HG03139 (cell line): ENCODE measurements at regions not wholly inside any gene's neighbourhood (a gene's known extent, or its start where the extent isn't known, plus 50 kb on each side); places are given as distances from the start of the nearest gene placed in this dataset.

Experiments
- ATAC-seq: cut with Tn5 transposase; IDR thresholded peaks from one replicate; pipeline ENCODE4 v1.9.1; 2021; ENCODE audit not compliant: unreplicated experiment

- no peak for ATAC-seq
Measured at GRCh38 chr7:136807598-136807997, 60.9 kb upstream of the CHRM2 start.

- no peak for ATAC-seq
Measured at GRCh38 chr7:136803028-136803427, 65.4 kb upstream of the CHRM2 start.

GRCh38 chr7:136783934-136784333 lies 84.5 kb upstream of the CHRM2 start:
- no peak for ATAC-seq

DNA sequence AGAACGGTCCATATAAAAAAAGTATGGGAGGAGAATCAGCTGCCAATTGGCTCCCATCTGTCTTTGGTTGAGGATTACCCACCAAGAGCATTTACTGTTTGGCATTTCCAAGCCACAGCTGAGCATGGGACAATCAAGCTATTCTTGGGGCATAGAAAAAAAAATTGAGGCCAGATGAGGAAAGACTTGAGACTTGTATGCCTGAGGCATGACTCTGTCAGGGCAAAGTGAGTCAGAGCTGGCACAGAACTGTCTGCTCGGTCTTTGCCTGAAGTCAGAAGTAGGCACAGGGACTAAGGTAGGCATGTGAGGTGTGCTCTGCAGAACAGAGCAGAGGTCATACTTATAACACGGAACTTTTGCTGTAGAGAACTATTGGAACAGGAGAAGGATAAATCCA lies 126.5 kb upstream of the CHRM2 start:
- no peak for ATAC-seq

GRCh38 chr7:136728945-136729344 lies 139.5 kb upstream of the CHRM2 start:
- ATAC-seq, result no peak

DNA sequence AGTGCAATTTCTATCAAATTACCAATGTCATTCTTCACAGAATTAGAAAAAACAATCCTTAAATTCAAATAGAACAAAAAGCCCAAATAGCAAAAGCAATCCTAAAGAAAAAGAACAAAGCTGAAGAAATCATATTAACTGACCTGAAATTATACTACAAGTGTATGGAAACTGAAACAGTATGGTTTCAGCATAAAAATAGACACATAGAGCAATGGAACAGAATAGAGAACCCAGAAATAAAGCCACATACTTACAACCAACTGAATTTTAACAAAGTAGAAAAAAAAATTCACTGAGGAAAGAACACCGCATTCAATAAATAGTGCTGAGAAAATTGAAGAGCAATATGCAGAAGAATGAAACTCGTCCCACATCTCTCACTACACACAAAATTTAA lies 142.0 kb upstream of the CHRM2 start:
- ATAC-seq, result no peak

DNA sequence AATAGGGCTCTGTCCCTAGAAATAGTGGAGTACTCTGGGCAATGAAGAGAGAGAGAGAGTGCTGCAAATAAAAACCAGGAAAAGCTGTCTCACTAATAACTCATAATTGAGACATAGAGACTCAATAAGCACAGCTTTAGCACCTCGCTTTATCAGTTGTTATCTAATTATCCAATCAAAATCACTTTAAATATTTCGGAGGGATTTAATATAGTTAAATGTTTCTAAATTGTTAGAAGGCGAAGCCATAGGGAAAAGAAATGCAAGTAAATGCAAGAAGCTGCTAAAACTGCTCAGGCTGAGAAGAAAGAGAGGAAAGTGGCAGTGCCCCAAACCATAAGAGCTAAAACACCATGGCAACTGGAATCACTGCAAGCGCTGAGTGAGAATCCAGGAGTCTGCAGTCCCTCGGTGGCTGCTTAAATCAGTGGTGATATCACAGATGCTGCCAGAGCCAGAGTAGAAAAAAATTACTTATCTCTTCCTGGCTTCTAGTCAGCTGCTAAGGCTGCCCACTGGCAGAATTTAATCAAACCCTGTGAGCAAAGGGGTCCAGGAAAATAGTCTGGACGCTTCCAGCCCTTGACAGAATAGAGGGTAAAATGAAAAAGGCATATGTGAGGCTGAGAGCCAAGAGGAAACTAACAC lies 150.4 kb upstream of the CHRM2 start:
- ATAC-seq, result no peak

DNA sequence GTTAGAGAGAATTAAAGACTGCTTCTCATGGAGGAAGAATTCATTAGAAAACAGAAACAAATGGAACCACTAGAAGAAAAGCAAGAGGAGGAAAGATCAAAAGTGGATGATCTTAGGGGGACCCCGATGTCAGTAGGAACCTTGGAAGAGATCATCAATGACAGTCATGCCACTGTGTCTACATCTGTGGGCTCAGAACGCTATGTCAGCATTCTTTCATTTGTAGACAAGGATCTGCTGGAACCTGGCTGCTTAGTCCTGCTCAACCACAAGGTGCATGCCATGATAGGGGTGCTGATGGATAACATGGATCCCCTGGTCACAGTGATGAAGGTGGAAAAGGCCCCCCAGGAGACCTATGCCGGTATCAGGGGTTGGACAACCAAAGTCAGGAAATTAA lies 154.4 kb upstream of the CHRM2 start:
- no peak for ATAC-seq

DNA sequence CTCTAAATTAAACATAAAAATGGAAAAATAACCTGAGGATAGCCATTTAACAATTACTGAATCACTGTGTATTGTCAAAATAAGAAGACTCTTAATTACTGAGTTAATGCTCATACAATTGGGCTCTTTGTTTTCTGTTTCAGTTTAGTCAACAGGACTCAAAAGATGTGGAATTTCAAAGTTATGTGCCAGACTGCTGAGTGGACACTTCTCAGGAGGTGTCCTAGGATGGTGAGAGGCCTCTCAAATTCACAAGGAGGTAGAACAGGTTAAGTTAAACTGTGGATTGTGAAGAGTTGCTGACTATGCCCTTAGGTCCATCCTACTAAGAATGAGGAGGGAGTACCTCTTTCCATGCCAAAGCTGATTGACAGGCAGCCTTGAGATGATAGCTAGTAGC lies 157.7 kb upstream of the CHRM2 start:
- ATAC-seq, result no peak

DNA sequence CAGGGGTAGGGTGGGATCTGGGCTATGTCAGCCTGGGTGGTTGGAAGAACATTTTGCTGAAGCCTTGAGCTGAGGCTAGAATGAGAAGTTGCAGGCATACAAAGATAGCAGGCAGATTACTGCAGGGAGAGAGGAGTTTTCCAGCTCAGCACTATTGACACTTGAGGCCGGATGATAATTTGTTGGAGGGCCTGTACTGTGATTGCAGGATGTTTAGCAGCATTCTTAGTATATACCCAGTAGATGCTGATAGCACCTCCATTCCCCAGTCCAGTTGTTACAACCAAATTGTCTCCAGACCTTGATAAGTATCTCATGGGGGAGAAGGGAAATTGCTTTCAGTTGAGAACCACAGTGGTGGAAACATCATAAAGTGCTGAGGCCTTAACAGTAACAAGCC lies 158.6 kb upstream of the CHRM2 start:
- ATAC-seq, result no peak

- no peak for ATAC-seq
Measured at GRCh38 chr7:136702913-136703312, 165.5 kb upstream of the CHRM2 start.

GRCh38 chr7:136698977-136699376 lies 169.5 kb upstream of the CHRM2 start:
- no peak for ATAC-seq

DNA sequence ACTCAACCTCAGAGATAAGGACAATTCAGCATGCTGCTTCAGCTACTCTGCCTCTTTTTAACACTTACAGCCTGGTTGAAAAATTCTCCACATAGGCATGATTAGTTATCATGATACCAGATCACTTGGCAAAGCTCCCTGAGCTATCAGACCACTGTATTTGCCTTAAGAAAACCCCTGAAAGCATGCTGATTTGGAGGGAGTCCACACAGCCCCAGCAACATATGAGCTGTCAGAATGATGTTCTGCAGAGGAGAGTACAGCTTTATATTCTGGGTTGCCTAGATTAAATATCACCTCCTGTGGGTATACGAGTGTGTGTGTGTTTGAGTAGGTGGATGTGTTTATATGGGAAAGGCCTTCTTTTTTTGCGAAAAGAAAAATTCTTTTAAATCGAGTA lies 170.2 kb upstream of the CHRM2 start:
- no peak for ATAC-seq

DNA sequence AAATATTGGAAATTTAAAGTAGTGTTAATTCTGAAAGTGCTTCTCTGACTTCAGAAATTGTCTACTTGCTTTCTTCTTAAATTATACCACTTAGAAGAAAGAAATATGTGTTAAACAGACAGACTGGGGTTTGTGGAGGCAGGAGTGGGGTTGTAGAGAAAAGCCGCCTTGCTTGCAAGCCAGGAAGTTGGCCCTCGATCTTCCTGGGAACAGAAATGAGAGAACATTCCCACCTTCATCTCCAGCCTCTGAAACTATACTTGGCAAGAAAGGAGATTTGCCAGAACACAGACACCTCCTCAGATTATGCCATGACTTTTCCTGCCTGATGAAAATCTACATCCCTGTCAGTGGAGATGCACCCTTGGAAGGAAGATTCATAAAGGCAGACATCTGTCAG lies 171.2 kb upstream of the CHRM2 start:
- ATAC-seq, result no peak

DNA sequence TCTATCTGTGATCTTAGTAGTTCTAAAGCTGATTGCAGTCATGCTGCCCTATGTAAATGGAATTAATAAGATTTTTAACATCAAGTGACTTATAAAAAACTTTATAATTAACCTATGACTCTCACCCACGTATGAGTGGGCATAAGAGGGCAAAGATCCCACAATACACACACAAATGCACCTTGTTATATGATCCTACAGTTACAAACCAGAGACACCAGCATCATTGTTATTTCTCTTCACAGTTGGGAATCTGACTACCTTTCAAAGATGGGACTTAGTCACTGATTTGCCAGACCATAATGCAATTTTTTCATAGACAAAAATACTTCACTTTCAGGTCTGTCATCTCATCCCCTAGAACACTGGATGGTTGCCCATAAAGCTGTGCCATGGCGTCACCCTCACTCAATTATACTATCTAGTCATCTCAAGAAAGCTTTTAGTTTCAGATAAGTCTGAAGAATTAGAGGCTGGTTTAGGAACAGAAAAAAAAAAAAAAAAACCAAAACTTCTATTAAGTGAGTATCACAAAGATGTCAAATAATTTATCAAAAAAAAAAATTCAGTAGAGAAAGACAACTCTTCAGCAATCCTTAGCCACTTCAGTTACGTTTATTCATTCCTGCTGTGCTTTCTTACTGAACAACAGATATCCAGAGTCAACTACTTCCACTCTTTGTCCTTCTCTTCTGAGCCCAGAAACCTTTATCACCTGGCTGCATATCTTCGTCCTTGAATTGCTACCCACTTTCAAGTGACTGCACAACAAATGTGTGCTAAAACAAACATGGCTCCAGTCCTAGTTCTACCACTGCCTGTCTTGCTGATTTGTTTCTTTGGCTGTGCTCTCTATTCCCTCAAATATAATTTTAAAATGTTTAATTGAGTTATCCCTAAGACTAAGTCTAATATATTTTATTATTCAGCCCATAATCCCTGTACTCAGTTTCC lies 175.0 kb upstream of the CHRM2 start:
- no peak for ATAC-seq

DNA sequence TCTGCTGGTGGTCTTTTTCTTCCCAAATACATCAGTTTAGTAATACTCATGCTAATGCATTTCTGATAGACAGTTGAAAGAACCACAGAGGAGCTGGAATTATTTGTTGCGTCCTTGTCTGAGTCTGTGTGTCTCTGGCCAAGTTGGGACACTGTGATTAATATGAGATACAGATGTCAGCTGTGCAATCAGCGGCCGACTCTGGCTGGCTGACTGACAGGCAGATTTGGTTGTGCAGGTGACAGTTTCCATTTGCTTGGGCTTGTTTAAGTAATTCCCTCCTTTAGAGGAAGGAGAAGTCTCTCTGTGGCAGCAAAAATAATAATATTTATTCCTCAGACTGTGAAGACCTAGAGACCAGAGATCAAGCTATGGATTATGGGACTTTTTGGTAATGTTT lies 176.2 kb upstream of the CHRM2 start:
- no peak for ATAC-seq

DNA sequence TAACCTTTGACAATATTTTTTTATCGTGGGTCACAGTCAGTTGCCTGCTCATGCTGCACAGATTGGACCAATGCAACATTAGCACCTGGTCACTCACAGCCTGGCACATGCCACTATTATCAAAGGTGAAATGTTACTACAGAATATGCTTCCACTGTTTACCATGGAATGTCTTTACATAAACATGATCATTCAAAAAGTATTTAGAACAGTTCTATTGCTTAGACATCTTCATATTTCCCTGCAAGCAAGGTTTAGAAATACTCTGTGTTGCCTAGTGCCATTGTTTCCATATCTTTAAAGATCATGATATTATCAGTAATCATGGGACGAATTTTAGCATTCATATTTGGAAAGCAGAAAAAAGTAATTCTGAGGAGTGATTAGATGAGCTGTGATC lies 179.9 kb upstream of the CHRM2 start:
- no peak for ATAC-seq

- ATAC-seq, result peak; percentile 64
Measured at GRCh38 chr7:136687693-136688322, 180.6 kb upstream of the CHRM2 start.

GRCh38 chr7:136685501-136686173 lies 182.8 kb upstream of the CHRM2 start:
- ATAC-seq, result no peak

DNA sequence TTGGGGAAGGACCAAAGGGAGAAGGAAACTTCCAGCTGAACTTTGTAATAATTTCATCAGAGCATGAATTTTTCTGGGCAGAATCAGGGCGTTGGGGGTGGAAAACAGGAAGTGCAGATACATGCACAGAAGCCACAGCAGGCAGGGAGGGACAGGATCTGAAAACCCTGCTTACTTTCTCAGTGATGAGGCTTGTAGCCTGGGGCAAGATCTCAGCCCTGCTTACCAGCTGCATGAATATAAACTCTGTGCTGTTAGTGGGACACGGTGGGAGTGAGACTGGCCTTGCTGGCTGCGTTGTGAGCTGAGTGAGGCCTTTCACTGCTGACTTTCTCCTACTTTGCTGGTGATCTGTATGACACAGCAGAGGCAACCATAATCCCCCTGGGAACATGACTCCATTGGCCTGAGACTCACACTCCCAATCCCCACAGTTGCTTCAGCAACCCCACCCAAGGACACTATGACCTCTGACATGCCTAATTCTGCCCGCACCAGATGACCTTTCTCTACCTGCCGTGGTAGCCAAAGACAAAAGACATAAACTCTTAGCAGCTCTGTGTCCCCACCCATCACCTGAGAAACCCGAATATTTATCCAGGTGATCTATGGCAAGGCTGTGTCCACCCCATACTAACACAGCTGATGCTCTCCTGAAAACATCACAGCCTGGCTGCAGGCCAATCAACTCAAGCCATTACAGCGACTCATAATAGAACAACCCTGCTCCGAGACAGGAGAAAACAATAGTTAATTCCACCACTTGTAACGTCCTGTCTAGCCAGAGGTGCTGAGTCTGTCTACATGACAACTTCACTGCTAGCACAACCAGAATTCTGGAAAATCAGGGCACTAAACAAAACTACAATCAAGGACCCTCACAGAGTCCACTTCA lies 190.7 kb upstream of the CHRM2 start:
- peak; percentile 67 for ATAC-seq
